Kasumi-1 (cell line): ENCODE measurements at regions not wholly inside any gene's neighbourhood (a gene's known extent, or its start where the extent isn't known, plus 50 kb on each side); places are given as distances from the start of the nearest gene placed in this dataset.

Experiments used
- DNase-seq, 2 experiments: peaks; one replicate each; lab custom pipeline; 2025; lab: John Stamatoyannopoulos, UW

GRCh38 chr1:68378296-68379084 lies 71.3 kb downstream of the RPE65 start:
- DNase-seq = no peak

GRCh38 chr1:68377098-68377497 lies 72.7 kb downstream of the RPE65 start:
- DNase-seq = no peak

- DNase-seq = no peak
Measured at GRCh38 chr1:68376441-68376840, 73.3 kb downstream of the RPE65 start.

- DNase-seq = no peak
Measured at GRCh38 chr1:68375919-68376318, 73.8 kb downstream of the RPE65 start.

- no peak for DNase-seq
Measured at GRCh38 chr1:68373173-68373572, 76.6 kb downstream of the RPE65 start.

- DNase-seq = no peak
Measured at GRCh38 chr1:68372487-68372886, 77.3 kb downstream of the RPE65 start.

- no peak for DNase-seq
Measured at GRCh38 chr1:68370101-68370915, 79.4 kb downstream of the RPE65 start.

- no peak for DNase-seq
Measured at GRCh38 chr1:68366572-68366971, 83.2 kb downstream of the RPE65 start.

GRCh38 chr1:68365709-68366382 lies 83.9 kb downstream of the RPE65 start:
- no peak for DNase-seq

- DNase-seq = no peak
Measured at GRCh38 chr1:68363339-68363738, 86.4 kb downstream of the RPE65 start.

- DNase-seq = no peak
Measured at GRCh38 chr1:68361346-68361910, 88.3 kb downstream of the RPE65 start.

GRCh38 chr1:68359045-68359444 lies 90.7 kb downstream of the RPE65 start:
- DNase-seq = no peak

- peak; percentile 16 to 35 for DNase-seq
Measured at GRCh38 chr1:68358439-68358838, 91.3 kb downstream of the RPE65 start.

GRCh38 chr1:68355614-68356013 lies 94.1 kb downstream of the RPE65 start:
- no peak for DNase-seq

GRCh38 chr1:68352202-68352601 lies 97.6 kb downstream of the RPE65 start:
- DNase-seq = no peak

GRCh38 chr1:68347415-68347814 lies 102.3 kb downstream of the RPE65 start:
- DNase-seq = peak; percentile 85 to 89

GRCh38 chr1:68346188-68346808 lies 103.5 kb downstream of the RPE65 start:
- DNase-seq = peak; percentile 20 to 27

- no peak for DNase-seq
Measured at GRCh38 chr1:68344208-68344607, 105.5 kb downstream of the RPE65 start.

GRCh38 chr1:68340951-68341350 lies 108.6 kb upstream of the WLS start:
- DNase-seq = no peak

- DNase-seq = no peak
Measured at GRCh38 chr1:68339505-68339904, 107.2 kb upstream of the WLS start.

- DNase-seq = peak; percentile 28 to 34
Measured at GRCh38 chr1:68338081-68338480, 105.8 kb upstream of the WLS start.

- DNase-seq = no peak
Measured at GRCh38 chr1:68332041-68332440, 99.7 kb upstream of the WLS start.
